Sigmoid colon (tissue), 4 donors: ENCODE measurements at regions not wholly inside any gene's neighbourhood (a gene's known extent, or its start where the extent isn't known, plus 50 kb on each side); places are given as distances from the start of the nearest gene placed in this dataset.

Source experiments
- EP300 ChIP-seq, 4 donors: sonication (generic); formaldehyde crosslinking; IDR thresholded peaks; one replicate each; pipeline ENCODE4 v1.6.1; 2017; ENCODE audit warnings: antibody characterized with exemption in 4 of 4
- POLR2A ChIP-seq, 2 donors: fragments of 450-650 bp; IDR thresholded peaks; one replicate each; pipeline ENCODE4 v1.6.1; 2016; ENCODE audit warnings: antibody characterized with exemption in 2 of 2, mild to moderate bottlenecking in 2 of 2, moderate library complexity in 2 of 2
- POLR2AphosphoS5 ChIP-seq, 4 donors: sonication (generic); formaldehyde crosslinking; IDR thresholded peaks; one replicate each; pipeline ENCODE4 v1.6.1; 2017; ENCODE audit warnings: antibody characterized with exemption in 4 of 4
- TF ChIP-seq, protein P1 (sequence below), 4 experiments: fragments of 450-650 bp in 3 of 4; fragments of 200-600 bp in 1 of 4; IDR thresholded peaks; one replicate each; pipeline ENCODE4 v1.5.1; 2016 to 2019; ENCODE audit warnings: antibody characterized with exemption in 4 of 4, mild to moderate bottlenecking in 3 of 4, moderate library complexity in 2 of 4

DNA sequence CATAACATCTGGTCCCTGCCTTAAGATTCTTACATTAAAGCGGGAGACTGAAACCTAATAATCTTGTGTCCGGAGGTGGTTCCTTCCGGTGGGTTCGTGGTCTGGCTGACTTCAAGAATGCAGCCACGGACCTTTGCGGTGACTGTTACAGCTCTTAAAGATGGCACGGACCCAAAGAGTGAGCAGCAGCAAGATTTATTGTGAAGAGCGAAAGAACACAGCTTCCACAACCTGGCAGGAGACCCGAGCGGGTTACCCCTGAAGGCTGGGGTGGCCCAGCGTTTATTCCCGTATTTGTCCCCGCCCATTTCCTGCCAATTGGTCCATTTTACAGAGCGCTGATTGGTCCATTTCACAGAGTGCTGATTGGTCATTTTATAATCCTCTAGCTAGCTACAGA lies 122.3 kb upstream of the SIX2 start:
- TF ChIP-seq, protein P1, sequence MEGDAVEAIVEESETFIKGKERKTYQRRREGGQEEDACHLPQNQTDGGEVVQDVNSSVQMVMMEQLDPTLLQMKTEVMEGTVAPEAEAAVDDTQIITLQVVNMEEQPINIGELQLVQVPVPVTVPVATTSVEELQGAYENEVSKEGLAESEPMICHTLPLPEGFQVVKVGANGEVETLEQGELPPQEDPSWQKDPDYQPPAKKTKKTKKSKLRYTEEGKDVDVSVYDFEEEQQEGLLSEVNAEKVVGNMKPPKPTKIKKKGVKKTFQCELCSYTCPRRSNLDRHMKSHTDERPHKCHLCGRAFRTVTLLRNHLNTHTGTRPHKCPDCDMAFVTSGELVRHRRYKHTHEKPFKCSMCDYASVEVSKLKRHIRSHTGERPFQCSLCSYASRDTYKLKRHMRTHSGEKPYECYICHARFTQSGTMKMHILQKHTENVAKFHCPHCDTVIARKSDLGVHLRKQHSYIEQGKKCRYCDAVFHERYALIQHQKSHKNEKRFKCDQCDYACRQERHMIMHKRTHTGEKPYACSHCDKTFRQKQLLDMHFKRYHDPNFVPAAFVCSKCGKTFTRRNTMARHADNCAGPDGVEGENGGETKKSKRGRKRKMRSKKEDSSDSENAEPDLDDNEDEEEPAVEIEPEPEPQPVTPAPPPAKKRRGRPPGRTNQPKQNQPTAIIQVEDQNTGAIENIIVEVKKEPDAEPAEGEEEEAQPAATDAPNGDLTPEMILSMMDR (IDR thresholded peaks at IDR 0.05): no peak
- TF ChIP-seq POLR2A (IDR thresholded peaks at IDR 0.05) (no peak), EP300 (IDR thresholded peaks at IDR 0.05) (no peak), POLR2AphosphoS5 (IDR thresholded peaks at IDR 0.05) (no peak)
